ENCODE measurements at regions not wholly inside any gene's neighbourhood (a gene's known extent, or its start where the extent isn't known, plus 50 kb on each side); places are given as distances from the start of the nearest gene placed in this dataset.

DNA sequence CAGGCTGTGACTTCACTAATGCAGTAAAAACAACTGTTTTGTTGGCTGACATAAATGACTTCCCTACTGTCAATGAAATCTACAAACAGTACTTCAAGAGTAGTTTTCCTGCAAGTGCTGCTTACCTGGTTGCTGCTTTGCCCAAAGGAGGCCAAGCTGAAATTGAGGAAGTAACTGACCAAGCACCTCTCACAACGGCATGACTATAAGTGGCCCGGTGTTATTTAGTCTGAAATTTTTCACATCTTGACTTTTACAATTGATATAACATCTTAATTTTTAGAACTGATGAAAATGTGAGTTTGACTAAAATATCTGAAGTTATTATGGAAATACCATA, 274.9 kb upstream of the NR5A2 start:
- no peak overlapping the region for H3K4me3 ChIP-seq (ENCODE audit: control insufficient read depth, low read depth, low read length)
- TF ChIP-seq, protein P1, sequence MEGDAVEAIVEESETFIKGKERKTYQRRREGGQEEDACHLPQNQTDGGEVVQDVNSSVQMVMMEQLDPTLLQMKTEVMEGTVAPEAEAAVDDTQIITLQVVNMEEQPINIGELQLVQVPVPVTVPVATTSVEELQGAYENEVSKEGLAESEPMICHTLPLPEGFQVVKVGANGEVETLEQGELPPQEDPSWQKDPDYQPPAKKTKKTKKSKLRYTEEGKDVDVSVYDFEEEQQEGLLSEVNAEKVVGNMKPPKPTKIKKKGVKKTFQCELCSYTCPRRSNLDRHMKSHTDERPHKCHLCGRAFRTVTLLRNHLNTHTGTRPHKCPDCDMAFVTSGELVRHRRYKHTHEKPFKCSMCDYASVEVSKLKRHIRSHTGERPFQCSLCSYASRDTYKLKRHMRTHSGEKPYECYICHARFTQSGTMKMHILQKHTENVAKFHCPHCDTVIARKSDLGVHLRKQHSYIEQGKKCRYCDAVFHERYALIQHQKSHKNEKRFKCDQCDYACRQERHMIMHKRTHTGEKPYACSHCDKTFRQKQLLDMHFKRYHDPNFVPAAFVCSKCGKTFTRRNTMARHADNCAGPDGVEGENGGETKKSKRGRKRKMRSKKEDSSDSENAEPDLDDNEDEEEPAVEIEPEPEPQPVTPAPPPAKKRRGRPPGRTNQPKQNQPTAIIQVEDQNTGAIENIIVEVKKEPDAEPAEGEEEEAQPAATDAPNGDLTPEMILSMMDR (conservative IDR thresholded peaks at IDR 0.05; ENCODE audit: control insufficient read depth, insufficient read depth, low read depth, low read length) = no peak
- no peak for DNase-seq (ENCODE audit: low read depth)

GRCh38 chr1:199753513-199753912, 274.0 kb upstream of the NR5A2 start:
- TF ChIP-seq, protein P1 (conservative IDR thresholded peaks at IDR 0.05; ENCODE audit: control insufficient read depth, insufficient read depth, low read depth, low read length) = no peak
- H3K4me3 ChIP-seq (ENCODE audit: control insufficient read depth, low read depth, low read length) = no peak overlapping the region
- no peak for DNase-seq (ENCODE audit: low read depth)

DNA sequence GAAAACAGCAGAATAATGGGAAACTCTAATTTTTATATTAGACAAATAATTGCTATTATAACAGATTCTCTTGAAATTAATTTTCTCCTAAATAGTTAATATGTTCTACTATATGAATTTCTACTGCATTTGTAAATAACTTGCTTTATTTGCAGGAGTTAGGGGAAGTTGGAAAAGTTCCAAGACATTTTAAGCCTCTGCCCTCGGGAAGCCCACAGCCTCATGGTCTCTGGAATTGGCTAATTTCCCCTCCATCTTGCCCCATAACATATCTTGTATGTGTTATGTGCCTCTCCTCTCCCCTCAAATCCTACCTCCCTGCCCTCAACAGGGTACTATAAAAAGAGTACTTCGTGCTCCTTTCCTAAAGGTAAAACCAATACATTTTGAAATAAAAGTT, 271.4 kb upstream of the NR5A2 start:
- DNase-seq (ENCODE audit: low read depth) = no peak
- TF ChIP-seq, protein P1 (conservative IDR thresholded peaks at IDR 0.05; ENCODE audit: control insufficient read depth, insufficient read depth, low read depth, low read length) = no peak
- H3K4me3 ChIP-seq (ENCODE audit: control insufficient read depth, low read depth, low read length) = no peak overlapping the region

- H3K4me3 ChIP-seq (ENCODE audit: control insufficient read depth, low read depth, low read length) = no peak overlapping the region
- TF ChIP-seq, protein P1 (conservative IDR thresholded peaks at IDR 0.05; ENCODE audit: control insufficient read depth, insufficient read depth, low read depth, low read length) = no peak
- DNase-seq (ENCODE audit: low read depth) = no peak
These were observed 268.8 kb upstream of the NR5A2 start for GRCh38 chr1:199758626-199759255.

DNA sequence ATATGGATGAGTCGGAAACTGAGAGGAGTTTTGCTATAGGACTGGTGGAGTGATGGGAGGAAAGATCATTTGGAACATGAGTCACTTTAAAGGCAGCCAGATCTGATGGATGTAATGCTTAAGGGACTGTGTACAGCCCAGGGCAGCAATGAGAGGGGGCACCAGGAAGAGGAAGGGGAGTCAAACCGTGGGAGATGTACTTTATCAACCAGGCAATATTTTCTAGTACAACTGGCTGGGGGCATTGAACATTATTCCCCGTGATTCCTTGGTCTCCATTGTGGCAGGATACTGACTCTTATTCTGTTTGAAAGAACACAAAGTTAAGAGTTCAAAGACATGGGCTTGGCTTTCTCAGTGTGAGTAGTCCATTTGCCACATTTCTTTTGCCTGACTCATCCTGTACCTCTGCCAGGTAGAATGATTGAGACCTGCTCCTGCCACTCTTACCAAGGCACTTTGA, 268.2 kb upstream of the NR5A2 start:
- no peak overlapping the region for H3K4me3 ChIP-seq (ENCODE audit: control insufficient read depth, low read depth, low read length)
- peak; percentile 43 for DNase-seq (ENCODE audit: low read depth)
- TF ChIP-seq, protein P1 (conservative IDR thresholded peaks at IDR 0.05; ENCODE audit: control insufficient read depth, insufficient read depth, low read depth, low read length) = no peak

DNA sequence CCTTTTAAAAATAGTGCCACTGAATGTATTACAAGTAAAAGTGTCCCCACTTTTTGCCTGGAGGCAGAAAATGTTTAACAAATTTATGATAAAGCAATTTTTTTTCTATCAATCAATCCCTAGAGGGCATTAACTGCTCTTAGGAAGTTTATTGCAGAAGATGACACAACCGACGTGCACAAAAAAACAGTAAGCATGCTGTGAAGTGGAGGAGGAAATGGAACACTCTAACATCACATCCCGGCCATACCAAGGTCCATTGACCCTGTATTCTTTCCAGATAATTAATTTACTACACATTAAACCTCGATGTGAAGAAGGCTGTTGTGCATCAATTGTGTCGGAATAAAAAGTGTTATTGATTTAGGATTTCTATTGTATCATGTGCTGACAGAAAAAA, 264.9 kb upstream of the NR5A2 start:
- TF ChIP-seq, protein P1 (conservative IDR thresholded peaks at IDR 0.05; ENCODE audit: control insufficient read depth, insufficient read depth, low read depth, low read length) = no peak
- DNase-seq (ENCODE audit: low read depth) = no peak
- H3K4me3 ChIP-seq (ENCODE audit: control insufficient read depth, low read depth, low read length) = no peak overlapping the region

Data from fibroblast of mammary gland (primary cell).